ENCODE measurements at regions not wholly inside any gene's neighbourhood (a gene's known extent, or its start where the extent isn't known, plus 50 kb on each side); places are given as distances from the start of the nearest gene placed in this dataset.

DNA sequence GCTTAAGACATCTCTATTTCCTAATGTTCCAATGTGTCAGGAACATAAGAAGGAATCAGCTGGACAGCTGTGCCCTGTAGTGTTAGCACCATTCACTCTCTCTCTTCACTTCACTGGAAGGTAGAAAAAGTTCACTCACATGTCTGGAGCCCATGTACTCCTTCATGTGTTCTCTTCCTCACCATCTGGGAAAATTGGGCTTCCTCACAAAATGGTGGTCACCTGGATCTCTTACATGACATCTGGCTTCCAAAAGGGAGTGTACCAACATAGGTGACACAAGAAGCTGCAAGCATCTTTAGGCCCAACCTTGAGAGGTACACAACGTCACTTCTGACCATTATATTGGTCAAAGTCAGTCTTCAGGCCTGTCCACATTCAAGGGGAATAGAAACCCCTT is 882.6 kb downstream of the LTN1 start:
- Histone ChIP-seq H3K79me2 (ENCODE audit: control insufficient read depth, insufficient read depth, low read length) (no peaks in the 10 kb centered on the region), H3K27ac (ENCODE audit: control insufficient read depth, insufficient read depth, low read length) (no peak overlapping the region), H3K9ac (ENCODE audit: control insufficient read depth, extremely low read depth, insufficient read depth, low read length) (no peak overlapping the region), H3K4me3 (ENCODE audit: control insufficient read depth in 2 of 3, extremely low read depth in 1 of 3, insufficient read depth in 2 of 3, low read depth in 1 of 3, low read length in 3 of 3) (no peak overlapping the region), H3K9me1 (ENCODE audit: control insufficient read depth, extremely low read depth, insufficient read depth, low read length) (no peaks in the 10 kb centered on the region), H3K27me3 (ENCODE audit: control insufficient read depth, extremely low read depth, insufficient read depth, low read length) (no peaks in the 10 kb centered on the region), H3K4me1 (ENCODE audit: control insufficient read depth, extremely low read depth, insufficient read depth, low read length) (no peaks in the 10 kb centered on the region), H4K20me1 (ENCODE audit: control insufficient read depth, extremely low read depth, insufficient read depth, low read length) (no peaks in the 10 kb centered on the region), H3K9me3 (ENCODE audit: control insufficient read depth, low read depth, low read length) (no peaks in the 10 kb centered on the region), H3K4me2 (ENCODE audit: control insufficient read depth, extremely low read depth, insufficient read depth, low read depth, low read length) (no peak overlapping the region), H3K36me3 (ENCODE audit: control insufficient read depth in 2 of 2, extremely low read depth in 1 of 2, insufficient read depth in 2 of 2, low read length in 2 of 2) (no peaks in the 10 kb centered on the region), H2AFZ (ENCODE audit: control insufficient read depth, low read length) (no peak overlapping the region)
- no peak for DNase-seq (ENCODE audit: low read depth, low spot score)
- FAIRE-seq = no peak
- dilution Hi-C loops (cut with MboI; ENCODE audit: extremely low pct_ligation_motif_present, low sequenced_read_pairs) = no loop called here
- TF ChIP-seq, protein P1, sequence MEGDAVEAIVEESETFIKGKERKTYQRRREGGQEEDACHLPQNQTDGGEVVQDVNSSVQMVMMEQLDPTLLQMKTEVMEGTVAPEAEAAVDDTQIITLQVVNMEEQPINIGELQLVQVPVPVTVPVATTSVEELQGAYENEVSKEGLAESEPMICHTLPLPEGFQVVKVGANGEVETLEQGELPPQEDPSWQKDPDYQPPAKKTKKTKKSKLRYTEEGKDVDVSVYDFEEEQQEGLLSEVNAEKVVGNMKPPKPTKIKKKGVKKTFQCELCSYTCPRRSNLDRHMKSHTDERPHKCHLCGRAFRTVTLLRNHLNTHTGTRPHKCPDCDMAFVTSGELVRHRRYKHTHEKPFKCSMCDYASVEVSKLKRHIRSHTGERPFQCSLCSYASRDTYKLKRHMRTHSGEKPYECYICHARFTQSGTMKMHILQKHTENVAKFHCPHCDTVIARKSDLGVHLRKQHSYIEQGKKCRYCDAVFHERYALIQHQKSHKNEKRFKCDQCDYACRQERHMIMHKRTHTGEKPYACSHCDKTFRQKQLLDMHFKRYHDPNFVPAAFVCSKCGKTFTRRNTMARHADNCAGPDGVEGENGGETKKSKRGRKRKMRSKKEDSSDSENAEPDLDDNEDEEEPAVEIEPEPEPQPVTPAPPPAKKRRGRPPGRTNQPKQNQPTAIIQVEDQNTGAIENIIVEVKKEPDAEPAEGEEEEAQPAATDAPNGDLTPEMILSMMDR (optimal IDR thresholded peaks at IDR 0.05 in 1 of 3, IDR thresholded peaks at IDR 0.05 in 1 of 3, conservative IDR thresholded peaks at IDR 0.05 in 1 of 3; ENCODE audit: extremely low read depth in 1 of 3, insufficient read depth in 2 of 3, low read length in 3 of 3) = no peak
- TF ChIP-seq EZH2 (IDR thresholded peaks at IDR 0.05; ENCODE audit: low read length) = no peak

DNA sequence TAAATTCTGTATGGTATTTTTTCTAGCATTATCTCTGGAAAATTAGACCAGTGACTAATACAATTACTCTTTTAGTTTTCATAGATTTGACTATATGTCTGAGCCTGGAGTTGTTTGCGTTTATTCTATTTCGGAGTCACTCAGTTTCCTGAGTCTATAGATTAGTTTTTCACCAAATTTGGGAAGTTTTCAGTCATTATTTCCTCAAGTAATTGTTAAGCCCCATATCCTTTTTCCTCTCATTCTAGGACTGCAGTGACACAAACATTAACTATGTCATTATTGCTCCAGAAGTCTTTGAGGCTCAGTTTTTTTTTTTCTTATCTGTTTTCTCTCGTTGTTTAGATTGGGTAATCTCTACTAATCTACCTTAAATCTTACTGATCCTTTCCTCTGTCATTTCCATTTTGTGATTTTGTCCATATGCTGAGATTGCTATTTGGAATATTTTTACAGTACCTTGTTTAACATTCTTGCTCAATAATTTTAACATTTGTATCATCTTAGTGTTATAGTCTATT is 886.2 kb downstream of the LTN1 start:
- no peak for TF ChIP-seq EZH2 (IDR thresholded peaks at IDR 0.05; ENCODE audit: low read length)
- no peak overlapping the region for H3K27ac ChIP-seq (ENCODE audit: control insufficient read depth, insufficient read depth, low read length)
- FAIRE-seq = no peak
- no peaks in the 10 kb centered on the region for H3K36me3 ChIP-seq (ENCODE audit: control insufficient read depth in 2 of 2, extremely low read depth in 1 of 2, insufficient read depth in 2 of 2, low read length in 2 of 2)
- no peak overlapping the region for H3K4me2 ChIP-seq (ENCODE audit: control insufficient read depth, extremely low read depth, insufficient read depth, low read depth, low read length)
- no peaks in the 10 kb centered on the region for H3K9me1 ChIP-seq (ENCODE audit: control insufficient read depth, extremely low read depth, insufficient read depth, low read length)
- H3K27me3 ChIP-seq (ENCODE audit: control insufficient read depth, extremely low read depth, insufficient read depth, low read length) = no peaks in the 10 kb centered on the region
- no peaks in the 10 kb centered on the region for H3K4me1 ChIP-seq (ENCODE audit: control insufficient read depth, extremely low read depth, insufficient read depth, low read length)
- no peak for DNase-seq (ENCODE audit: low read depth, low spot score)
- H4K20me1 ChIP-seq (ENCODE audit: control insufficient read depth, extremely low read depth, insufficient read depth, low read length) = no peaks in the 10 kb centered on the region
- no peaks in the 10 kb centered on the region for H3K9me3 ChIP-seq (ENCODE audit: control insufficient read depth, low read depth, low read length)
- H3K4me3 ChIP-seq (ENCODE audit: control insufficient read depth in 2 of 3, extremely low read depth in 1 of 3, insufficient read depth in 2 of 3, low read depth in 1 of 3, low read length in 3 of 3) = no peak overlapping the region
- dilution Hi-C loops (cut with MboI; ENCODE audit: extremely low pct_ligation_motif_present, low sequenced_read_pairs) = no loop called here
- no peak overlapping the region for H3K9ac ChIP-seq (ENCODE audit: control insufficient read depth, extremely low read depth, insufficient read depth, low read length)
- H2AFZ ChIP-seq (ENCODE audit: control insufficient read depth, low read length) = no peak overlapping the region
- H3K79me2 ChIP-seq (ENCODE audit: control insufficient read depth, insufficient read depth, low read length) = no peaks in the 10 kb centered on the region

GRCh38 chr21:28104346-28104745 is 888.3 kb downstream of the LTN1 start:
- dilution Hi-C loops (cut with MboI; ENCODE audit: extremely low pct_ligation_motif_present, low sequenced_read_pairs) = no loop called here
- Histone ChIP-seq H3K27ac (ENCODE audit: control insufficient read depth, insufficient read depth, low read length) (no peak overlapping the region), H3K4me2 (ENCODE audit: control insufficient read depth, extremely low read depth, insufficient read depth, low read depth, low read length) (no peak overlapping the region), H3K9me1 (ENCODE audit: control insufficient read depth, extremely low read depth, insufficient read depth, low read length) (no peaks in the 10 kb centered on the region), H3K27me3 (ENCODE audit: control insufficient read depth, extremely low read depth, insufficient read depth, low read length) (no peaks in the 10 kb centered on the region), H3K9ac (ENCODE audit: control insufficient read depth, extremely low read depth, insufficient read depth, low read length) (no peak overlapping the region), H3K4me1 (ENCODE audit: control insufficient read depth, extremely low read depth, insufficient read depth, low read length) (no peaks in the 10 kb centered on the region), H3K4me3 (ENCODE audit: control insufficient read depth in 2 of 3, extremely low read depth in 1 of 3, insufficient read depth in 2 of 3, low read depth in 1 of 3, low read length in 3 of 3) (no peak overlapping the region), H2AFZ (ENCODE audit: control insufficient read depth, low read length) (no peak overlapping the region), H3K79me2 (ENCODE audit: control insufficient read depth, insufficient read depth, low read length) (no peaks in the 10 kb centered on the region), H3K36me3 (ENCODE audit: control insufficient read depth in 2 of 2, extremely low read depth in 1 of 2, insufficient read depth in 2 of 2, low read length in 2 of 2) (no peaks in the 10 kb centered on the region), H3K9me3 (ENCODE audit: control insufficient read depth, low read depth, low read length) (no peaks in the 10 kb centered on the region), H4K20me1 (ENCODE audit: control insufficient read depth, extremely low read depth, insufficient read depth, low read length) (no peaks in the 10 kb centered on the region)
- TF ChIP-seq EZH2 (IDR thresholded peaks at IDR 0.05; ENCODE audit: low read length) = no peak
- TF ChIP-seq, protein P1 (optimal IDR thresholded peaks at IDR 0.05 in 1 of 3, IDR thresholded peaks at IDR 0.05 in 1 of 3, conservative IDR thresholded peaks at IDR 0.05 in 1 of 3; ENCODE audit: extremely low read depth in 1 of 3, insufficient read depth in 2 of 3, low read length in 3 of 3) = no peak
- FAIRE-seq (no peak), DNase-seq (ENCODE audit: low read depth, low spot score) (no peak)
